WERI-Rb-1 (cell line): ENCODE measurements at regions not wholly inside any gene's neighbourhood (a gene's known extent, or its start where the extent isn't known, plus 50 kb on each side); places are given as distances from the start of the nearest gene placed in this dataset.

Experiments used
- DNase-seq: peaks from one replicate; pipeline ENCODE4 v3.0.0-alpha.2; 2020
- H3K27ac ChIP-seq: fragments of 250-450 bp; sonication (Bioruptor Pico); 2 replicates; pipeline ENCODE4 v1.5.1; 2020; ENCODE audit warnings: mild to moderate bottlenecking, moderate library complexity
- H3K27me3 ChIP-seq: fragments of 250-450 bp; sonication (Bioruptor Pico); 2 replicates; pipeline ENCODE4 v1.5.1; 2021; ENCODE audit warnings: mild to moderate bottlenecking, low read depth, moderate library complexity; ENCODE audit not compliant: insufficient read depth, severe bottlenecking
- H3K36me3 ChIP-seq: fragments of 250-450 bp; sonication (Bioruptor Pico); 2 replicates; pipeline ENCODE4 v1.5.1; 2020; ENCODE audit warnings: mild to moderate bottlenecking, moderate library complexity
- H3K4me3 ChIP-seq: 2 replicates; pipeline ENCODE4 v1.5.1; 2011; ENCODE audit warnings: low read depth, mild to moderate bottlenecking, control low read depth, low read length
- H3K9me3 ChIP-seq: fragments of 250-450 bp; sonication (Bioruptor Pico); 2 replicates; pipeline ENCODE4 v1.5.1; 2021; ENCODE audit warnings: mild to moderate bottlenecking, moderate library complexity; ENCODE audit not compliant: severe bottlenecking
- TF ChIP-seq, protein P1 (sequence below): IDR thresholded peaks from 2 replicates; pipeline ENCODE4 v1.5.1; 2011; ENCODE audit warnings: low read depth, mild to moderate bottlenecking, control low read depth, inconsistent platforms, low read length

- Histone ChIP-seq H3K27me3 (peaks cover 33% of the 10 kb centered on the region), H3K4me3 (no peak overlapping the region), H3K36me3 (no peaks in the 10 kb centered on the region), H3K27ac (no peak overlapping the region), H3K9me3 (no peaks in the 10 kb centered on the region)
- no peak for DNase-seq
- TF ChIP-seq, protein P1, sequence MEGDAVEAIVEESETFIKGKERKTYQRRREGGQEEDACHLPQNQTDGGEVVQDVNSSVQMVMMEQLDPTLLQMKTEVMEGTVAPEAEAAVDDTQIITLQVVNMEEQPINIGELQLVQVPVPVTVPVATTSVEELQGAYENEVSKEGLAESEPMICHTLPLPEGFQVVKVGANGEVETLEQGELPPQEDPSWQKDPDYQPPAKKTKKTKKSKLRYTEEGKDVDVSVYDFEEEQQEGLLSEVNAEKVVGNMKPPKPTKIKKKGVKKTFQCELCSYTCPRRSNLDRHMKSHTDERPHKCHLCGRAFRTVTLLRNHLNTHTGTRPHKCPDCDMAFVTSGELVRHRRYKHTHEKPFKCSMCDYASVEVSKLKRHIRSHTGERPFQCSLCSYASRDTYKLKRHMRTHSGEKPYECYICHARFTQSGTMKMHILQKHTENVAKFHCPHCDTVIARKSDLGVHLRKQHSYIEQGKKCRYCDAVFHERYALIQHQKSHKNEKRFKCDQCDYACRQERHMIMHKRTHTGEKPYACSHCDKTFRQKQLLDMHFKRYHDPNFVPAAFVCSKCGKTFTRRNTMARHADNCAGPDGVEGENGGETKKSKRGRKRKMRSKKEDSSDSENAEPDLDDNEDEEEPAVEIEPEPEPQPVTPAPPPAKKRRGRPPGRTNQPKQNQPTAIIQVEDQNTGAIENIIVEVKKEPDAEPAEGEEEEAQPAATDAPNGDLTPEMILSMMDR, result no peak
Measured at GRCh38 chr14:53741479-53742232, 215.0 kb downstream of the BMP4 start.

GRCh38 chr14:53740570-53740969 is 216.1 kb downstream of the BMP4 start:
- TF ChIP-seq, protein P1, result no peak
- H3K36me3 ChIP-seq, result no peaks in the 10 kb centered on the region
- no peaks in the 10 kb centered on the region for H3K9me3 ChIP-seq
- no peak overlapping the region for H3K27ac ChIP-seq
- H3K27me3 ChIP-seq, result peaks cover 39% of the 10 kb centered on the region
- DNase-seq, result no peak
- H3K4me3 ChIP-seq, result no peak overlapping the region

GRCh38 chr14:53735916-53736315 is 220.7 kb downstream of the BMP4 start:
- Histone ChIP-seq H3K4me3 (no peak overlapping the region), H3K27ac (no peak overlapping the region), H3K9me3 (no peaks in the 10 kb centered on the region), H3K36me3 (no peaks in the 10 kb centered on the region), H3K27me3 (peaks cover 59% of the 10 kb centered on the region)
- TF ChIP-seq, protein P1, result no peak
- DNase-seq, result no peak

DNA sequence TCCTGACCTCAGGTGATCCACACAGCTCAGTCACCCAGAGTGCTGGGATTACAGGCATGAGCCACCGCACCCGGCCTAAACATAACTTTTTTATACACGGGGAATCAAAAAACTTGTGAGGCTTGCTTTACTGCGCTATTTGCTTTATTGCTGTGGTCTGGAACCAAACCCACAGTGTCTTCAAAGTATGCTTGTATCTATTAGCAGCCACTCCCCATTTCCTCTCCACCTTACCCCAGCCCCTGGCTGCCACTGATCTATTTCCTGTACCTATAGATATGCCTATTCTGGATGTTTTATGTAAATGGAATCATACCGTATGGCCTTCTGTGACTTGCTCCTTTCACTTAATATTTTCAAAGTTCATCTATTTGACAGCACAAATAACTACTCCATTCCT is 233.4 kb downstream of the BMP4 start:
- DNase-seq, result no peak
- H3K27ac ChIP-seq, result no peak overlapping the region

DNA sequence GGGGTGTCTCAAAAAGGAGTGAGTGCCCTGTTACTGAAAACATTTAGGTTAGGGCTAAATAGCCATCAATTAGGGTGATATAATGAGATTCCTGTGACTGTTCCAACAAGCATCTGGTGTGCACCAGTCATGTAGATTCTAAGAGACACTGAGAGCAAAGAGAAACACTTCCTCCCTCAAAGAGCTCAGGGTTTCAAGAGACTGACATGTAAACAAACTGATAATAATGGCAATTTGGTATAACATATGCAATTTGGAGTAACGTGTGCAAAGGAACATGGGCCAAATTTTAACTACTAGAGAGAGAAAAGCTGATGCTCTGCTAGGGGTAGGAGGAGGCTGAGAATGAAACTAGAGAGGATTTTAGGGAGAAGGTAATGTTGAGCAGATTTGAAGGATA is 237.1 kb downstream of the BMP4 start:
- H3K4me3 ChIP-seq, result no peak overlapping the region
- DNase-seq, result no peak
- peaks cover 44% of the 10 kb centered on the region for H3K27me3 ChIP-seq
- TF ChIP-seq, protein P1, result no peak
- H3K9me3 ChIP-seq, result no peaks in the 10 kb centered on the region
- no peak overlapping the region for H3K27ac ChIP-seq
- no peaks in the 10 kb centered on the region for H3K36me3 ChIP-seq

More for the DNA sequence above, 233.4 kb downstream of the BMP4 start:
- Histone ChIP-seq H3K9me3 (no peaks in the 10 kb centered on the region), H3K36me3 (no peaks in the 10 kb centered on the region), H3K4me3 (no peak overlapping the region), H3K27me3 (peaks cover 44% of the 10 kb centered on the region)
- TF ChIP-seq, protein P1, result no peak

- peaks cover 5% of the 10 kb centered on the region for H3K9me3 ChIP-seq
- TF ChIP-seq, protein P1, result no peak
- DNase-seq, result no peak
- no peak overlapping the region for H3K4me3 ChIP-seq
- H3K27me3 ChIP-seq, result peaks cover 22% of the 10 kb centered on the region
- H3K27ac ChIP-seq, result no peak overlapping the region
- H3K36me3 ChIP-seq, result no peaks in the 10 kb centered on the region
Measured at GRCh38 chr14:53716578-53716977, 240.0 kb downstream of the BMP4 start.
